Bone marrow (tissue), 2 donors: ENCODE measurements at regions not wholly inside any gene's neighbourhood (a gene's known extent, or its start where the extent isn't known, plus 50 kb on each side); places are given as distances from the start of the nearest gene placed in this dataset.
"Not testable (repeated sequence)": the region's sequence is repeated elsewhere in the genome, so short reads cannot be mapped to it uniquely, and the experiment has no call there.

Source experiments
- DNase-seq, 2 donors: peaks; one replicate each; lab custom pipeline; 2025; lab: John Stamatoyannopoulos, UW

GRCh38 chr14:35988972-35989690 is 163.0 kb downstream of the BRMS1L start:
- DNase-seq, result no peak

GRCh38 chr14:35988550-35988949 is 162.4 kb downstream of the BRMS1L start:
- DNase-seq, result no peak

GRCh38 chr14:35987731-35988130 is 161.6 kb downstream of the BRMS1L start:
- no peak for DNase-seq

- DNase-seq, result no peak
These were observed 160.1 kb downstream of the BRMS1L start for GRCh38 chr14:35986219-35986573.

GRCh38 chr14:35985474-35986218 is 159.5 kb downstream of the BRMS1L start:
- DNase-seq, result no peak

GRCh38 chr14:35979531-35979930 is 153.4 kb downstream of the BRMS1L start:
- no peak for DNase-seq

GRCh38 chr14:35978561-35978960 is 152.4 kb downstream of the BRMS1L start:
- no peak for DNase-seq

GRCh38 chr14:35975814-35976213 is 149.7 kb downstream of the BRMS1L start:
- no peak for DNase-seq

GRCh38 chr14:35973770-35974169 is 147.6 kb downstream of the BRMS1L start:
- DNase-seq, result no peak

- DNase-seq, result no peak
These were observed 146.0 kb downstream of the BRMS1L start for GRCh38 chr14:35971965-35972630.

- no peak for DNase-seq
These were observed 143.2 kb downstream of the BRMS1L start for GRCh38 chr14:35969310-35969709.

- DNase-seq, result no peak
These were observed 139.3 kb downstream of the BRMS1L start for GRCh38 chr14:35965400-35965799.

GRCh38 chr14:35964697-35965286 is 138.7 kb downstream of the BRMS1L start:
- no peak for DNase-seq

- no peak for DNase-seq
These were observed 137.1 kb downstream of the BRMS1L start for GRCh38 chr14:35963209-35963608.

- DNase-seq, result no peak
These were observed 135.6 kb downstream of the BRMS1L start for GRCh38 chr14:35961697-35962274.

- DNase-seq, result no peak
These were observed 133.7 kb downstream of the BRMS1L start for GRCh38 chr14:35959835-35960234.

GRCh38 chr14:35958499-35958898 is 132.4 kb downstream of the BRMS1L start:
- no peak for DNase-seq

- DNase-seq, result no peak
These were observed 130.4 kb downstream of the BRMS1L start for GRCh38 chr14:35956376-35957085.

- DNase-seq, result no peak
These were observed 126.4 kb downstream of the BRMS1L start for GRCh38 chr14:35952584-35952983.

GRCh38 chr14:35949920-35950513 is 123.9 kb downstream of the BRMS1L start:
- no peak for DNase-seq

GRCh38 chr14:35947983-35948382 is 121.8 kb downstream of the BRMS1L start:
- not testable (repeated sequence) for DNase-seq
